Activated CD8-positive, alpha-beta T cell treated with anti-CD3 and anti-CD28 coated beads for 36 hours (primary cell): ENCODE measurements at regions not wholly inside any gene's neighbourhood (a gene's known extent, or its start where the extent isn't known, plus 50 kb on each side); places are given as distances from the start of the nearest gene placed in this dataset.

Source experiments
- ATAC-seq: fragments of 200-7000 bp; cut with Tn5 transposase; one replicate; pipeline ENCODE4 v1.10.0; 2021; ENCODE audit warnings: mild to moderate bottlenecking, moderate library complexity
- CTCF ChIA-PET: fragments of 350-600 bp; sonication (Branson Sonifier 250); formaldehyde crosslinking; loops from one replicate; lab custom pipeline; 2021; ENCODE audit warnings: antibody characterized with exemption; lab: Charles Lee
- POLR2A ChIA-PET: fragments of 350-600 bp; sonication (Branson Sonifier 250); formaldehyde crosslinking; loops from one replicate; lab custom pipeline; 2021; ENCODE audit warnings: antibody characterized with exemption; lab: Charles Lee
- DNase-seq: peaks from one replicate; pipeline ENCODE4 v3.0.0-alpha.2; 2020
- H3K27ac Mint-ChIP-seq: one replicate; pipeline ENCODE4 v1.8.0; 2021; ENCODE audit warnings: mild to moderate bottlenecking, mixed read lengths
- H3K27me3 Mint-ChIP-seq: one replicate; pipeline ENCODE4 v1.8.0; 2021; ENCODE audit warnings: mixed read lengths
- H3K36me3 Mint-ChIP-seq: one replicate; pipeline ENCODE4 v1.8.0; 2021; ENCODE audit warnings: low read depth, mixed read lengths
- H3K4me1 Mint-ChIP-seq: one replicate; pipeline ENCODE4 v1.8.0; 2021; ENCODE audit warnings: low read depth, mixed read lengths
- H3K4me3 Mint-ChIP-seq: one replicate; pipeline ENCODE4 v1.8.0; 2021; ENCODE audit warnings: mild to moderate bottlenecking, moderate library complexity, mixed read lengths
- H3K9me3 Mint-ChIP-seq: one replicate; pipeline ENCODE4 v1.8.0; 2021; ENCODE audit warnings: mixed read lengths
- CTCF ChIP-seq: fragments of 200-600 bp; IDR thresholded peaks from one replicate; pipeline ENCODE4 v1.8.0; 2022; ENCODE audit warnings: antibody characterized with exemption, mild to moderate bottlenecking
- intact Hi-C: fragments of 100-400 bp; cut with micrococcal nuclease; formaldehyde crosslinking; loops from one replicate; pipeline ENCODE4 v1.10.0; 2022

- POLR2A ChIA-PET, result no interaction called here
- no peaks in the 10 kb centered on the region for H3K36me3 Mint-ChIP-seq
- ATAC-seq (no peak), DNase-seq (no peak)
- no peak for TF ChIP-seq CTCF
- no peaks in the 10 kb centered on the region for H3K4me1 Mint-ChIP-seq
- no peaks in the 10 kb centered on the region for H3K27me3 Mint-ChIP-seq
- CTCF ChIA-PET, result no interaction called here
- intact Hi-C loops, result no loop called here
- H3K27ac Mint-ChIP-seq, result no peak overlapping the region
- peaks cover 1% of the 10 kb centered on the region for H3K9me3 Mint-ChIP-seq
- H3K4me3 Mint-ChIP-seq, result no peak overlapping the region
Observed at GRCh38 chr3:63050548-63051177, 175.4 kb upstream of the CADPS start.

GRCh38 chr3:63051920-63052319 is 176.7 kb upstream of the CADPS start:
- CTCF ChIA-PET, result no interaction called here
- DNase-seq, result no peak
- intact Hi-C loops, result no loop called here
- no peaks in the 10 kb centered on the region for H3K4me1 Mint-ChIP-seq
- no peak for ATAC-seq
- no peaks in the 10 kb centered on the region for H3K27me3 Mint-ChIP-seq
- no peak overlapping the region for H3K4me3 Mint-ChIP-seq
- POLR2A ChIA-PET, result no interaction called here
- H3K27ac Mint-ChIP-seq, result no peak overlapping the region
- no peak for TF ChIP-seq CTCF
- H3K9me3 Mint-ChIP-seq, result peaks cover 1% of the 10 kb centered on the region
- H3K36me3 Mint-ChIP-seq, result no peaks in the 10 kb centered on the region

GRCh38 chr3:63056932-63057331 is 181.7 kb upstream of the CADPS start:
- peaks cover 3% of the 10 kb centered on the region for H3K9me3 Mint-ChIP-seq
- ChIA-PET POLR2A (no interaction called here), CTCF (no interaction called here)
- no peak overlapping the region for H3K27ac Mint-ChIP-seq
- DNase-seq, result no peak
- H3K36me3 Mint-ChIP-seq, result no peaks in the 10 kb centered on the region
- H3K4me3 Mint-ChIP-seq, result no peak overlapping the region
- intact Hi-C loops, result no loop called here
- no peaks in the 10 kb centered on the region for H3K27me3 Mint-ChIP-seq
- no peaks in the 10 kb centered on the region for H3K4me1 Mint-ChIP-seq
- no peak for TF ChIP-seq CTCF
- no peak for ATAC-seq

GRCh38 chr3:63060412-63060811 is 185.2 kb upstream of the CADPS start:
- no peaks in the 10 kb centered on the region for H3K27me3 Mint-ChIP-seq
- H3K4me3 Mint-ChIP-seq, result no peak overlapping the region
- TF ChIP-seq CTCF, result no peak
- ATAC-seq (no peak), DNase-seq (no peak)
- intact Hi-C loops, result no loop called here
- no peak overlapping the region for H3K27ac Mint-ChIP-seq
- no peaks in the 10 kb centered on the region for H3K36me3 Mint-ChIP-seq
- ChIA-PET POLR2A (no interaction called here), CTCF (no interaction called here)
- H3K4me1 Mint-ChIP-seq, result no peaks in the 10 kb centered on the region
- H3K9me3 Mint-ChIP-seq, result peaks cover 2% of the 10 kb centered on the region

- intact Hi-C loops, result no loop called here
- POLR2A ChIA-PET, result no interaction called here
- H3K36me3 Mint-ChIP-seq, result no peaks in the 10 kb centered on the region
- H3K27me3 Mint-ChIP-seq, result no peaks in the 10 kb centered on the region
- no peak overlapping the region for H3K4me3 Mint-ChIP-seq
- no peak for TF ChIP-seq CTCF
- CTCF ChIA-PET, result no interaction called here
- peaks cover 2% of the 10 kb centered on the region for H3K9me3 Mint-ChIP-seq
- H3K4me1 Mint-ChIP-seq, result no peaks in the 10 kb centered on the region
- H3K27ac Mint-ChIP-seq, result no peak overlapping the region
- no peak for DNase-seq
- ATAC-seq, result no peak
Observed at GRCh38 chr3:63061449-63061848, 186.2 kb upstream of the CADPS start.
